WERI-Rb-1 (cell line): ENCODE measurements at regions not wholly inside any gene's neighbourhood (a gene's known extent, or its start where the extent isn't known, plus 50 kb on each side); places are given as distances from the start of the nearest gene placed in this dataset.

Source experiments
- DNase-seq: peaks from one replicate; pipeline ENCODE4 v3.0.0-alpha.2; 2020
- H3K27ac ChIP-seq: fragments of 250-450 bp; sonication (Bioruptor Pico); 2 replicates; pipeline ENCODE4 v1.5.1; 2020; ENCODE audit warnings: mild to moderate bottlenecking, moderate library complexity
- H3K27me3 ChIP-seq: fragments of 250-450 bp; sonication (Bioruptor Pico); 2 replicates; pipeline ENCODE4 v1.5.1; 2021; ENCODE audit warnings: mild to moderate bottlenecking, low read depth, moderate library complexity; ENCODE audit not compliant: insufficient read depth, severe bottlenecking
- H3K36me3 ChIP-seq: fragments of 250-450 bp; sonication (Bioruptor Pico); 2 replicates; pipeline ENCODE4 v1.5.1; 2020; ENCODE audit warnings: mild to moderate bottlenecking, moderate library complexity
- H3K4me3 ChIP-seq: 2 replicates; pipeline ENCODE4 v1.5.1; 2011; ENCODE audit warnings: low read depth, mild to moderate bottlenecking, control low read depth, low read length
- H3K9me3 ChIP-seq: fragments of 250-450 bp; sonication (Bioruptor Pico); 2 replicates; pipeline ENCODE4 v1.5.1; 2021; ENCODE audit warnings: mild to moderate bottlenecking, moderate library complexity; ENCODE audit not compliant: severe bottlenecking
- CTCF ChIP-seq: IDR thresholded peaks from 2 replicates; pipeline ENCODE4 v1.5.1; 2011; ENCODE audit warnings: low read depth, mild to moderate bottlenecking, control low read depth, inconsistent platforms, low read length

GRCh38 chr1:14135070-14135469 lies 435.1 kb downstream of the PRDM2 start:
- no peak for DNase-seq
- Histone ChIP-seq H3K36me3 (no peaks in the 10 kb centered on the region), H3K27me3 (peaks cover 64% of the 10 kb centered on the region), H3K27ac (no peak overlapping the region), H3K9me3 (no peaks in the 10 kb centered on the region), H3K4me3 (no peak overlapping the region)
- no peak for TF ChIP-seq CTCF

GRCh38 chr1:14136152-14136763 lies 436.3 kb downstream of the PRDM2 start:
- peaks cover 55% of the 10 kb centered on the region for H3K27me3 ChIP-seq
- H3K36me3 ChIP-seq, result no peaks in the 10 kb centered on the region
- no peak overlapping the region for H3K4me3 ChIP-seq
- H3K27ac ChIP-seq, result no peak overlapping the region
- no peaks in the 10 kb centered on the region for H3K9me3 ChIP-seq
- no peak for TF ChIP-seq CTCF
- DNase-seq, result no peak

- no peak for DNase-seq
- no peaks in the 10 kb centered on the region for H3K36me3 ChIP-seq
- peaks cover 55% of the 10 kb centered on the region for H3K27me3 ChIP-seq
- H3K9me3 ChIP-seq, result no peaks in the 10 kb centered on the region
- no peak for TF ChIP-seq CTCF
- no peak overlapping the region for H3K27ac ChIP-seq
- no peak overlapping the region for H3K4me3 ChIP-seq
These were observed 436.9 kb downstream of the PRDM2 start for GRCh38 chr1:14136881-14137280.

GRCh38 chr1:14137411-14138134 lies 437.6 kb downstream of the PRDM2 start:
- H3K4me3 ChIP-seq, result no peak overlapping the region
- H3K27ac ChIP-seq, result no peak overlapping the region
- peaks cover 60% of the 10 kb centered on the region for H3K27me3 ChIP-seq
- DNase-seq, result no peak
- no peak for TF ChIP-seq CTCF
- H3K36me3 ChIP-seq, result no peaks in the 10 kb centered on the region
- H3K9me3 ChIP-seq, result no peaks in the 10 kb centered on the region

- Histone ChIP-seq H3K4me3 (no peak overlapping the region), H3K9me3 (no peaks in the 10 kb centered on the region), H3K27ac (no peak overlapping the region), H3K36me3 (no peaks in the 10 kb centered on the region), H3K27me3 (peaks cover 63% of the 10 kb centered on the region)
- TF ChIP-seq CTCF, result no peak
- DNase-seq, result no peak
These were observed 438.1 kb downstream of the PRDM2 start for GRCh38 chr1:14138135-14138506.
